Naive B cell (primary cell): ENCODE measurements at regions not wholly inside any gene's neighbourhood (a gene's known extent, or its start where the extent isn't known, plus 50 kb on each side); places are given as distances from the start of the nearest gene placed in this dataset.
A peak's percentile ranks its signal among the peaks of the same experiment; 100 is the strongest.

Experiments used
- ATAC-seq, 2 donors: fragments of 150-1000 bp; cut with Tn5 transposase; 2 replicates each; pipeline ENCODE4 v1.10.0; 2021; ENCODE audit warnings: low read depth in 2 of 2, mild to moderate bottlenecking in 2 of 2, moderate library complexity in 2 of 2
- DNase-seq: peaks from one replicate; pipeline ENCODE4 v3.0.0; 2022
- H3K27ac Mint-ChIP-seq, 6 donors: one replicate each; pipeline ENCODE4 v1.8.0; 2020 to 2022; ENCODE audit warnings: mild to moderate bottlenecking in 6 of 6, mixed read lengths in 6 of 6, moderate library complexity in 5 of 6, inconsistent platforms in 2 of 6
- H3K27me3 Mint-ChIP-seq, 3 donors: one replicate each; pipeline ENCODE4 v1.8.0; 2021 to 2022; ENCODE audit warnings: mixed read lengths in 3 of 3, mild to moderate bottlenecking in 1 of 3
- H3K36me3 Mint-ChIP-seq, 2 donors: one replicate each; pipeline ENCODE4 v1.8.0; 2020 to 2022; ENCODE audit warnings: mixed read lengths in 2 of 2, inconsistent platforms in 1 of 2, mild to moderate bottlenecking in 1 of 2
- H3K4me1 Mint-ChIP-seq, 3 donors: one replicate each; pipeline ENCODE4 v1.8.0; 2020 to 2022; ENCODE audit warnings: mixed read lengths in 3 of 3, inconsistent platforms in 1 of 3, mild to moderate bottlenecking in 1 of 3, moderate library complexity in 1 of 3
- H3K4me3 Mint-ChIP-seq, 8 donors: one replicate each; pipeline ENCODE4 v1.8.0; 2020 to 2022; ENCODE audit warnings: mild to moderate bottlenecking in 8 of 8, mixed read lengths in 8 of 8, moderate library complexity in 8 of 8, inconsistent platforms in 2 of 8
- H3K9me3 Mint-ChIP-seq, 7 donors: one replicate each; pipeline ENCODE4 v1.8.0; 2020 to 2022; ENCODE audit warnings: mixed read lengths in 7 of 7, mild to moderate bottlenecking in 5 of 7, inconsistent platforms in 2 of 7, moderate library complexity in 1 of 7

GRCh38 chr2:145026456-145027455 lies 506.8 kb upstream of the ZEB2 start:
- no peak for ATAC-seq
- Mint-ChIP-seq H3K36me3 (no peaks in the 10 kb centered on the region), H3K4me3 (no peak overlapping the region), H3K27ac (no peak overlapping the region), H3K4me1 (peaks cover 17 to 21% (median 18%) of the 10 kb centered on the region in 3 donors), H3K27me3 (no peaks in the 10 kb centered on the region), H3K9me3 (no peaks in the 10 kb centered on the region)
- DNase-seq: no peak

DNA sequence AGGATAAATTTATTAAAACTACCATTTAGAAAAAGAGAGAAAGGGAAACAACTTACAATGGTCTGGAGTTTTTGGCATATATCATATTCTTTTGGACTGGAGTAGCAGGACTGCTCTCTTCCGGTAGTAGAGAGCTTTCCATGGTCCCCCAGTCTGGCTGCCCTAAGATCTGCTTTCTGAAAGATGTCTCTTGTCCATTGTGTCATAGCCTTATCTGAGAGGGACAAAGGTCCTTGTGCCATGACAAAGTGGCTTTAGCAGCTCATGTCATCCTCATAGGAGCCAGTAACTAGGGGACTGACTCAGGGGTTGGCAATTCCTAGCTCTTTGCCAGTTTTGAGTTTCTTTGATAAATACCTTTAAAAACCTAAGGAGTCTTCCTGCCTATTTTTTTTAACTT lies 505.5 kb upstream of the ZEB2 start:
- Mint-ChIP-seq H3K27ac (no peak overlapping the region), H3K9me3 (no peaks in the 10 kb centered on the region), H3K27me3 (no peaks in the 10 kb centered on the region), H3K4me3 (no peak overlapping the region), H3K36me3 (no peaks in the 10 kb centered on the region), H3K4me1 (peaks cover 17 to 21% (median 19%) of the 10 kb centered on the region in 3 donors)
- DNase-seq (no peak), ATAC-seq (no peak)

DNA sequence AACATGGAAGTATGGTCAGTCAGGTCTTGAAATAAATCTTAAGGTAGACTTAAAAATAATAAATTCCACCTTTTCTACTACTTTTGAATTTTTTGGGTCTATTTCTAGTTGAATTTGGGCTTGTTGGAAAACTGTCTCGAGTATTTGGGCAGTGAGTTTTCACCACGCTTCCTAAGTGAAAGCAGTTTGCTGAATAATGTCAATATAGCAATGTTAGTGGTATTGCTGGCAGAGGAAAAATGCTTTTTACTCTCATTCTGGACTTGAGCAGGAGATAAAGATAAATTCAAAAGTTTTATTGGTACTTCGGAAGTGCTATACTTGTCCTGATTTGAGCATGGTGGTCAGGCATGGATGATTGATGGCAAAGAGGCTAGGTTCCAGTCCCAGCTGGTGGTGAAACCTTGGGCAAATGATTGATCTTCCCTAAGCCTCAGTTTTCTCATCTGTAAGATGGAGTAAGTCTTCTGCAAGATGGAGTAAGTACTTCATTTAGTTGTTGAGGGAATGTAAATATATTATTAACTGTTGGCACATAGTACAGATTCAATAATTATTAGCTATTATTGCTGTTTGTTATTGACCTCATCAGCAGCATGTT lies 503.5 kb upstream of the ZEB2 start:
- Mint-ChIP-seq H3K4me3 (peak overlapping the region in 1 of 8 donors; percentile 6), H3K9me3 (no peaks in the 10 kb centered on the region)

GRCh38 chr2:145022666-145023333 lies 502.9 kb upstream of the ZEB2 start:
- peak overlapping the region in 4 of 8 donors; percentile 6 to 64 (median 26) for H3K4me3 Mint-ChIP-seq

More for the DNA sequence above, 503.5 kb upstream of the ZEB2 start:
- H3K36me3 Mint-ChIP-seq: no peaks in the 10 kb centered on the region
- peak overlapping the region in 1 of 6 donors; percentile 2 for H3K27ac Mint-ChIP-seq
- no peak for ATAC-seq
- DNase-seq: no peak
- peaks cover 17 to 21% (median 19%) of the 10 kb centered on the region in 3 donors for H3K4me1 Mint-ChIP-seq
- no peaks in the 10 kb centered on the region for H3K27me3 Mint-ChIP-seq

GRCh38 chr2:145021962-145022665 lies 502.2 kb upstream of the ZEB2 start:
- peaks cover 17 to 21% (median 19%) of the 10 kb centered on the region in 3 donors for H3K4me1 Mint-ChIP-seq
- H3K36me3 Mint-ChIP-seq: no peaks in the 10 kb centered on the region
- no peak for ATAC-seq
- H3K9me3 Mint-ChIP-seq: no peaks in the 10 kb centered on the region
- H3K27ac Mint-ChIP-seq: no peak overlapping the region
- no peak overlapping the region for H3K4me3 Mint-ChIP-seq
- no peak for DNase-seq
- no peaks in the 10 kb centered on the region for H3K27me3 Mint-ChIP-seq

More at GRCh38 chr2:145022666-145023333, 502.9 kb upstream of the ZEB2 start:
- Mint-ChIP-seq H3K4me1 (peaks cover 17 to 21% (median 19%) of the 10 kb centered on the region in 3 donors), H3K9me3 (no peaks in the 10 kb centered on the region), H3K36me3 (no peaks in the 10 kb centered on the region), H3K27me3 (no peaks in the 10 kb centered on the region), H3K27ac (peak overlapping the region in 1 of 6 donors; percentile 26)
- no peak for ATAC-seq
- DNase-seq: no peak

DNA sequence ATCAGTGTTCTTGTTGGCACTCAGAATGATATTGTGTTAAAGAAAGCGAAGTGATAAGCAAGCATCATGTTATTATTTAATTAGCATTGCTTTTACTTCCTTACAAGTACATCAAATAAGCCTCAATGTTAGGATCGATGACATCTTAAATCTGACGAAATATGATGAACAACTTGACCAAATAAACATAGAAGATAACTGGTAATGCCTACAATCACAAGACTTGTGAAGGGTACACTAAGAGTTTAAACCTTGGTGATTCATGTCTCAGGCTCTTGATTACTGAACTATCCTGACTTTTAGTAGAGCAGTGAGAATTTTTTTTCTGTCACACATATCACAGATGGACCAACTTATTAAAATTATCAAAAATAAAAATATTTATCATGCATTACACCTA lies 500.8 kb upstream of the ZEB2 start:
- no peak for DNase-seq
- Mint-ChIP-seq H3K36me3 (no peaks in the 10 kb centered on the region), H3K9me3 (no peaks in the 10 kb centered on the region), H3K27me3 (no peaks in the 10 kb centered on the region), H3K4me1 (peaks cover 17 to 21% (median 19%) of the 10 kb centered on the region in 3 donors), H3K27ac (no peak overlapping the region), H3K4me3 (no peak overlapping the region)
- ATAC-seq: no peak

- Mint-ChIP-seq H3K4me3 (no peak overlapping the region), H3K36me3 (no peaks in the 10 kb centered on the region)
- no peak for ATAC-seq
Measured at GRCh38 chr2:145020139-145020538, 500.2 kb upstream of the ZEB2 start.

GRCh38 chr2:145018502-145018901 lies 498.6 kb upstream of the ZEB2 start:
- Mint-ChIP-seq H3K27me3 (no peaks in the 10 kb centered on the region), H3K27ac (no peak overlapping the region), H3K4me1 (peaks cover 15 to 18% (median 17%) of the 10 kb centered on the region in 3 donors), H3K36me3 (no peaks in the 10 kb centered on the region), H3K9me3 (no peaks in the 10 kb centered on the region), H3K4me3 (no peak overlapping the region)
- no peak for ATAC-seq
- DNase-seq: no peak

More at GRCh38 chr2:145020139-145020538, 500.2 kb upstream of the ZEB2 start:
- DNase-seq: no peak
- peaks cover 17 to 21% (median 19%) of the 10 kb centered on the region in 3 donors for H3K4me1 Mint-ChIP-seq
- H3K9me3 Mint-ChIP-seq: no peaks in the 10 kb centered on the region
- no peaks in the 10 kb centered on the region for H3K27me3 Mint-ChIP-seq
- H3K27ac Mint-ChIP-seq: no peak overlapping the region

DNA sequence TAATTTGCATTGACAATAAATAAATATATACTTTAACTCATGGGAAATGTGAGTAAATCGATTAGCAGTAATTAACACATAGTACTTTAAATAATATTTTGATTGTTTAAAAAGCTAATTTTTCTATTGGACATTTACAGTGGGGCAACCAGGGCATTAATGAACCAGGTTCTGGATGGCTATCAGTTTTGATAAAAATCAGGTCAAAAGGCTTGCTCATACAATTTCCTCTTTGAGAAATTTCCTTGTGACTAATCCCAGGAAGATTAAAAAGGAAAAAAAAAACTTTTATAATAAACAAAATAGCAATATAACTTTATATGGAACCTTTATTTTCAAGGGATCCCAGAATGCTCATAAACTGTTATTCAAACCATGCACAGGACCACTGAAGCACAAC lies 497.2 kb upstream of the ZEB2 start:
- H3K27me3 Mint-ChIP-seq: no peaks in the 10 kb centered on the region

DNA sequence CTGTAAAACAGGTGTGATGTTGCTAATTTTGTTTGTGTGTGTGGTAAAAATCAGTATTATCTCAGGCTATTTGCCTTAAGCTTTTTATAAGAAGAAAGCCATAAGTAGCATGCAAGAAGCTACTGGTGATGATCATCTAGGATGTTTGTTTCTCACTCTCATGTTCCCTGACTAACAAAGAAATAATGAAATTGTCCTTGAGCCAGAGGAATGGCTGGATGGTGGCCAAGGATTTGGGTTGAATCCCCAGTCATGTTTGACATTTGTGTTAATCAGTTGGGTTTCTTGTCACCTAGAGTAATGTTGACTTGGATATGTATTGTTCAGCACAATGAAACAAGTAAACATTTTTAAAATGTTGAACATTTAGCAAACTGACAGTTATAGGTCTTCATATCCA lies 496.8 kb upstream of the ZEB2 start:
- H3K4me1 Mint-ChIP-seq: peaks cover 0 to under 1% (median 0%) of the 10 kb centered on the region in 3 donors
- no peak for ATAC-seq
- no peaks in the 10 kb centered on the region for H3K27me3 Mint-ChIP-seq

More for the DNA sequence above, 497.2 kb upstream of the ZEB2 start:
- Mint-ChIP-seq H3K36me3 (no peaks in the 10 kb centered on the region), H3K9me3 (no peaks in the 10 kb centered on the region), H3K4me1 (peaks cover 2 to 5% (median 3%) of the 10 kb centered on the region in 3 donors), H3K4me3 (no peak overlapping the region), H3K27ac (no peak overlapping the region)
- ATAC-seq (no peak), DNase-seq (no peak)

GRCh38 chr2:145015561-145015960 lies 495.6 kb upstream of the ZEB2 start:
- H3K9me3 Mint-ChIP-seq: no peaks in the 10 kb centered on the region
- no peaks in the 10 kb centered on the region for H3K36me3 Mint-ChIP-seq
- H3K27ac Mint-ChIP-seq: no peak overlapping the region
- H3K4me3 Mint-ChIP-seq: no peak overlapping the region
- H3K4me1 Mint-ChIP-seq: no peaks in the 10 kb centered on the region
- ATAC-seq (no peak), DNase-seq (no peak)
- no peaks in the 10 kb centered on the region for H3K27me3 Mint-ChIP-seq

More for the DNA sequence above, 496.8 kb upstream of the ZEB2 start:
- DNase-seq: no peak
- Mint-ChIP-seq H3K36me3 (no peaks in the 10 kb centered on the region), H3K4me3 (no peak overlapping the region), H3K9me3 (no peaks in the 10 kb centered on the region), H3K27ac (no peak overlapping the region)

GRCh38 chr2:145012806-145013205 lies 492.9 kb upstream of the ZEB2 start:
- no peaks in the 10 kb centered on the region for H3K4me1 Mint-ChIP-seq
- no peak for DNase-seq
- H3K4me3 Mint-ChIP-seq: no peak overlapping the region
- no peak for ATAC-seq
- no peaks in the 10 kb centered on the region for H3K36me3 Mint-ChIP-seq
- no peaks in the 10 kb centered on the region for H3K9me3 Mint-ChIP-seq
- H3K27ac Mint-ChIP-seq: no peak overlapping the region
- no peaks in the 10 kb centered on the region for H3K27me3 Mint-ChIP-seq

DNA sequence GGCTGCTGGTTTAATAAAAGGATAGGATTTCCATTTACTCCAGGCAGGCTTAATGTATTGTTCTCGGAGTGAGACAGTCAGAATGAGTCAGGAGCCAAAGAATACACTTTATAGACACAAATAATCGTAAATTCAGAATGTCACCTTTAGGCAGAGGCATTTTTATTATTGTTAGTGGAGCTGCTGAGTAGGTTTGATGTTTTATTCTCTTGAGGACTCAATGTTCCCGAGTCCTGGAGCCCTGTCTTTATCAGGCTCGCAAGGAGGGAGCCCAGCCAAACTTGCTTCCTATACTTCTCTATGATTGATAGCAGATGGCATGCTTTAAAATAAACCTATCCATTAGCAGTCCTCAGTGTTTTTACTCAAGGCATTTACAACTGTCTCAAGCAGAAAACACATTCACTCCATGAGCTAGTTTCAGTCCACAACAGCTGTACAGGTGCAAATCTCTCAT lies 492.3 kb upstream of the ZEB2 start:
- ATAC-seq (no peak), DNase-seq (no peak)
- no peaks in the 10 kb centered on the region for H3K36me3 Mint-ChIP-seq
- H3K27me3 Mint-ChIP-seq: no peaks in the 10 kb centered on the region
- H3K4me1 Mint-ChIP-seq: no peaks in the 10 kb centered on the region
- H3K9me3 Mint-ChIP-seq: no peaks in the 10 kb centered on the region
- no peak overlapping the region for H3K4me3 Mint-ChIP-seq
- no peak overlapping the region for H3K27ac Mint-ChIP-seq
